ENCODE measurements at regions not wholly inside any gene's neighbourhood (a gene's known extent, or its start where the extent isn't known, plus 50 kb on each side); places are given as distances from the start of the nearest gene placed in this dataset.

DNA sequence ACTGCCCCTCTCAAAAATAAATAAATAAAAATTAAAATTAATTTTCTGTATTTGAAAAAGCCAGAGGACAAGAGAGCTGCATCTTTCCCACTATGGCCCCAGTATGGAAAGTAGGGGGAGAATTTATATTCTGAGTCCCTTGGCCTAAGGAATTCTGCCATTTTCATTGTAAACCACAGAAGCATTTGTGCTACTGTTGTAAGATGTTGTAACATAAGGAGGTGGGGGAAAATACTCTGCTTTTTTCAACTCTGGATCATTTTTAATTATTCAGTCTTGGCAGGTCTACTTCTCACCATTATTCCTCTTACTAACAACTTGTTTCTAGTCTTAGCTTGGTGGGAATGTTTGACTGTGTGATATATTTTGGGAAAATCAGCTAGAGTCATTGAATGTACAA, 52.3 kb upstream of the APC start:
- intact Hi-C loops (cut with micrococcal nuclease; ENCODE audit: unreplicated experiment), result no loop called here
- Histone ChIP-seq H3K4me3 (ENCODE audit: low read depth, low read length, poor library complexity, severe bottlenecking) (no peak overlapping the region), H3K4me1 (ENCODE audit: insufficient read depth, low read length, poor library complexity, severe bottlenecking) (no peaks in the 10 kb centered on the region), H3K36me3 (ENCODE audit: insufficient read depth, low read length, poor library complexity, severe bottlenecking) (no peaks in the 10 kb centered on the region), H3K27ac (ENCODE audit: low read depth, low read length, poor library complexity, severe bottlenecking) (no peak overlapping the region), H3K9me3 (ENCODE audit: low read depth, low read length, poor library complexity, severe bottlenecking) (no peaks in the 10 kb centered on the region), H3K27me3 (replicated peaks; ENCODE audit: insufficient read depth, low read depth, low read length, poor library complexity) (no peaks in the 10 kb centered on the region)
- no peak for DNase-seq (ENCODE audit: low spot score)
- no peak for TF ChIP-seq EZH2 (IDR thresholded peaks at IDR 0.05; ENCODE audit: borderline replicate concordance, low read depth, low read length, poor library complexity, severe bottlenecking)
- TF ChIP-seq, protein P1, sequence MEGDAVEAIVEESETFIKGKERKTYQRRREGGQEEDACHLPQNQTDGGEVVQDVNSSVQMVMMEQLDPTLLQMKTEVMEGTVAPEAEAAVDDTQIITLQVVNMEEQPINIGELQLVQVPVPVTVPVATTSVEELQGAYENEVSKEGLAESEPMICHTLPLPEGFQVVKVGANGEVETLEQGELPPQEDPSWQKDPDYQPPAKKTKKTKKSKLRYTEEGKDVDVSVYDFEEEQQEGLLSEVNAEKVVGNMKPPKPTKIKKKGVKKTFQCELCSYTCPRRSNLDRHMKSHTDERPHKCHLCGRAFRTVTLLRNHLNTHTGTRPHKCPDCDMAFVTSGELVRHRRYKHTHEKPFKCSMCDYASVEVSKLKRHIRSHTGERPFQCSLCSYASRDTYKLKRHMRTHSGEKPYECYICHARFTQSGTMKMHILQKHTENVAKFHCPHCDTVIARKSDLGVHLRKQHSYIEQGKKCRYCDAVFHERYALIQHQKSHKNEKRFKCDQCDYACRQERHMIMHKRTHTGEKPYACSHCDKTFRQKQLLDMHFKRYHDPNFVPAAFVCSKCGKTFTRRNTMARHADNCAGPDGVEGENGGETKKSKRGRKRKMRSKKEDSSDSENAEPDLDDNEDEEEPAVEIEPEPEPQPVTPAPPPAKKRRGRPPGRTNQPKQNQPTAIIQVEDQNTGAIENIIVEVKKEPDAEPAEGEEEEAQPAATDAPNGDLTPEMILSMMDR (conservative IDR thresholded peaks at IDR 0.05; ENCODE audit: low read depth, low read length), result no peak
- no TSS peak for BruUV-seq (replicated peaks)
- CTCF ChIA-PET, result no interaction called here
- POLR2A ChIA-PET (ENCODE audit: low non-redundant PET), result no interaction called here

DNA sequence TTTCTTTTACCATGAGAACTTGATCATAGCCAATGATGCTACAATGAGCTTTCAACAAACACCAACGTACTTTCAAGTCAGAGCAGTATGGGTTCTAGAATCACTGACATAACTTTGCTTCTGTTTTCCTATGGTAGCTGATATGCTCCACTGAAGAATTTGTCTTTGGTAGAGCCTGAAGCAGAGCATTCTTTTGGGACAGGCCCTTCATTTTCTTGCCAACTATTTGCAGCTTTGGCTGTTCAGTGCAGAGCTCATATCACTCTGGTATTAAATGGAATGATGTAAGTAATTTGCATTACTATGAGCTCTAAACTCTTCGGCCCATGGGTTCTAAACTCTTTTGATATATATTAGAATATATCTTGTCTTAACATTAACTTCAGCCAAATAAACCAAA, 51.8 kb upstream of the APC start:
- intact Hi-C loops (cut with micrococcal nuclease; ENCODE audit: unreplicated experiment), result no loop called here
- Histone ChIP-seq H3K4me1 (ENCODE audit: insufficient read depth, low read length, poor library complexity, severe bottlenecking) (no peaks in the 10 kb centered on the region), H3K27ac (ENCODE audit: low read depth, low read length, poor library complexity, severe bottlenecking) (no peak overlapping the region), H3K36me3 (ENCODE audit: insufficient read depth, low read length, poor library complexity, severe bottlenecking) (no peaks in the 10 kb centered on the region), H3K27me3 (replicated peaks; ENCODE audit: insufficient read depth, low read depth, low read length, poor library complexity) (no peaks in the 10 kb centered on the region), H3K4me3 (ENCODE audit: low read depth, low read length, poor library complexity, severe bottlenecking) (no peak overlapping the region), H3K9me3 (ENCODE audit: low read depth, low read length, poor library complexity, severe bottlenecking) (no peaks in the 10 kb centered on the region)
- BruUV-seq (replicated peaks), result no TSS peak
- ChIA-PET CTCF (no interaction called here), POLR2A (ENCODE audit: low non-redundant PET) (no interaction called here)
- DNase-seq (ENCODE audit: low spot score), result no peak
- TF ChIP-seq EZH2 (IDR thresholded peaks at IDR 0.05; ENCODE audit: borderline replicate concordance, low read depth, low read length, poor library complexity, severe bottlenecking), result no peak
- TF ChIP-seq, protein P1 (conservative IDR thresholded peaks at IDR 0.05; ENCODE audit: low read depth, low read length), result no peak

DNA sequence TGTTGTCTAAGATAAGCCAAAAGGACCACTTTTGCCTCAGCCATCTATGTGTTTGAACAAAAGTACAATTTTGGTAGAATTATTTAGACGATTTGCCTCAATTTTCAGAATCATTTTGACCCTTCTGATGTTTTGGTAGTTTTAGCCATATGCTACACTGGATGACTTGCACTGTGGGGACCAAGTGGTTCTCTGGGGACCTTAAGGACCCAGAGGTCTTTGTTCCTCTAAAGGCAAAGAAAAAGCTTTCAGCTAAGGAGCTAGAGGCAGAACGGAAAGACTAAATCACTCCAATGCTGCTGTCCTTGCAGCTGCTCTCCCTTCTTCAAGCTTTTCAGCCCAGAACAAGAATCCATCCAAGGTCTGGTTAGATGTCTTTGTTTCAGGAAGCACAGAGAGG, 51.0 kb upstream of the APC start:
- Histone ChIP-seq H3K4me3 (ENCODE audit: low read depth, low read length, poor library complexity, severe bottlenecking) (no peak overlapping the region), H3K36me3 (ENCODE audit: insufficient read depth, low read length, poor library complexity, severe bottlenecking) (no peaks in the 10 kb centered on the region), H3K4me1 (ENCODE audit: insufficient read depth, low read length, poor library complexity, severe bottlenecking) (no peaks in the 10 kb centered on the region), H3K27me3 (replicated peaks; ENCODE audit: insufficient read depth, low read depth, low read length, poor library complexity) (no peaks in the 10 kb centered on the region), H3K27ac (ENCODE audit: low read depth, low read length, poor library complexity, severe bottlenecking) (no peak overlapping the region), H3K9me3 (ENCODE audit: low read depth, low read length, poor library complexity, severe bottlenecking) (no peaks in the 10 kb centered on the region)
- no TSS peak for BruUV-seq (replicated peaks)
- intact Hi-C loops (cut with micrococcal nuclease; ENCODE audit: unreplicated experiment), result no loop called here
- ChIA-PET CTCF (no interaction called here), POLR2A (ENCODE audit: low non-redundant PET) (no interaction called here)
- TF ChIP-seq EZH2 (IDR thresholded peaks at IDR 0.05; ENCODE audit: borderline replicate concordance, low read depth, low read length, poor library complexity, severe bottlenecking), result no peak
- TF ChIP-seq, protein P1 (conservative IDR thresholded peaks at IDR 0.05; ENCODE audit: low read depth, low read length), result no peak
- DNase-seq (ENCODE audit: low spot score), result no peak

Measured in A673 (cell line).